Loucy (cell line): ENCODE measurements at regions not wholly inside any gene's neighbourhood (a gene's known extent, or its start where the extent isn't known, plus 50 kb on each side); places are given as distances from the start of the nearest gene placed in this dataset.
A peak's percentile ranks its signal among the peaks of the same experiment; 100 is the strongest.
"Not testable (repeated sequence)": the region's sequence is repeated elsewhere in the genome, so short reads cannot be mapped to it uniquely, and the experiment has no call there.

Experiments used
- H2AFZ ChIP-seq: fragments of 200-600 bp; sonication (generic); 2 replicates; pipeline ENCODE4 v1.6.0; 2016; ENCODE audit warnings: antibody characterized with exemption, mild to moderate bottlenecking, low read length, moderate library complexity
- H3F3A ChIP-seq: fragments of 200-600 bp; 2 replicates; pipeline ENCODE4 v1.6.0; 2016; ENCODE audit warnings: antibody characterized with exemption, low read depth, mild to moderate bottlenecking
- H3K27me3 ChIP-seq: fragments of 200-600 bp; sonication (generic); 2 replicates; pipeline ENCODE4 v1.6.1; 2014; ENCODE audit warnings: low read length, mild to moderate bottlenecking; ENCODE audit not compliant: insufficient read depth, poor library complexity, severe bottlenecking
- H3K36me3 ChIP-seq: fragments of 200-600 bp; sonication (generic); 2 replicates; pipeline ENCODE4 v1.6.1; 2016; ENCODE audit warnings: low read length; ENCODE audit not compliant: insufficient read depth
- H3K4me1 ChIP-seq: fragments of 200-600 bp; sonication (generic); 2 replicates; pipeline ENCODE4 v1.5.1; 2014; ENCODE audit warnings: low read length, mild to moderate bottlenecking; ENCODE audit not compliant: insufficient read depth, poor library complexity, severe bottlenecking
- H3K4me2 ChIP-seq: fragments of 200-600 bp; sonication (generic); 2 replicates; pipeline ENCODE4 v1.6.0; 2014; ENCODE audit warnings: antibody characterized with exemption, low read length, low read depth, mild to moderate bottlenecking; ENCODE audit not compliant: poor library complexity, severe bottlenecking
- H3K4me3 ChIP-seq: fragments of 200-600 bp; sonication (generic); 2 replicates; pipeline ENCODE4 v1.5.1; 2014; ENCODE audit warnings: low read length, mild to moderate bottlenecking, mixed read lengths; ENCODE audit not compliant: poor library complexity, severe bottlenecking
- H3K79me2 ChIP-seq: fragments of 200-600 bp; sonication (generic); 2 replicates; pipeline ENCODE4 v1.6.1; 2014; ENCODE audit warnings: low read length; ENCODE audit not compliant: insufficient read depth
- H3K9ac ChIP-seq: fragments of 200-600 bp; sonication (generic); 2 replicates; pipeline ENCODE4 v1.6.0; 2014; ENCODE audit warnings: mild to moderate bottlenecking, low read depth, low read length, moderate library complexity; ENCODE audit not compliant: poor library complexity, severe bottlenecking
- H3K9me2 ChIP-seq: fragments of 200-600 bp; sonication (generic); replicated peaks from 2 replicates; pipeline ENCODE4 v1.6.1; 2016; ENCODE audit warnings: low read depth, low read length, mixed read lengths
- H3K9me3 ChIP-seq: fragments of 200-600 bp; sonication (generic); 2 replicates; pipeline ENCODE4 v1.6.1; 2014; ENCODE audit warnings: mild to moderate bottlenecking, antibody characterized with exemption, low read length, low read depth; ENCODE audit not compliant: insufficient read depth
- H4K20me1 ChIP-seq: fragments of 200-600 bp; sonication (generic); 2 replicates; pipeline ENCODE4 v1.6.0; 2014; ENCODE audit warnings: antibody characterized with exemption, low read length, mild to moderate bottlenecking; ENCODE audit not compliant: insufficient read depth, poor library complexity, severe bottlenecking
- CTCF ChIP-seq: fragments of 200-600 bp; sonication (generic); conservative IDR thresholded peaks from 2 replicates; pipeline ENCODE4 v1.5.1; 2014; ENCODE audit warnings: mild to moderate bottlenecking, antibody characterized with exemption, low read length
- EZH2phosphoT487 ChIP-seq: fragments of 200-600 bp; IDR thresholded peaks from 2 replicates; pipeline ENCODE4 v1.6.1; 2018; ENCODE audit warnings: antibody characterized with exemption, mild to moderate bottlenecking, moderate library complexity, borderline replicate concordance

GRCh38 chr13:99087098-99087953 lies 109.5 kb upstream of the DOCK9 start:
- Histone ChIP-seq H3F3A (no peaks in the 10 kb centered on the region), H3K79me2 (0 out of 2 replicates have a peak, but pooled peaks cover 6% of the 10 kb centered on the region), H3K4me2 (peak overlapping the region; percentile 87), H3K36me3 (no peaks in the 10 kb centered on the region), H2AFZ (peak overlapping the region; percentile 96), H3K4me1 (peaks cover 31% of the 10 kb centered on the region), H3K9me2 (no peaks in the 10 kb centered on the region), H3K9me3 (no peaks in the 10 kb centered on the region), H3K9ac (peak overlapping the region; percentile 69), H3K27me3 (no peaks in the 10 kb centered on the region), H4K20me1 (no peaks in the 10 kb centered on the region), H3K4me3 (peak overlapping the region; percentile 81)
- no peak for TF ChIP-seq EZH2phosphoT487
- 0 out of 2 replicates have a peak, but pooled peaks have one; percentile 16 for TF ChIP-seq CTCF

- Histone ChIP-seq H3K79me2 (0 out of 2 replicates have a peak, but pooled peaks cover 6% of the 10 kb centered on the region), H2AFZ (peak overlapping the region; percentile 96), H3F3A (no peaks in the 10 kb centered on the region), H3K4me3 (peak overlapping the region; percentile 81), H3K4me1 (peaks cover 31% of the 10 kb centered on the region), H3K9me3 (no peaks in the 10 kb centered on the region), H3K9ac (peak overlapping the region; percentile 69), H3K27me3 (no peaks in the 10 kb centered on the region), H4K20me1 (no peaks in the 10 kb centered on the region), H3K4me2 (peak overlapping the region; percentile 87), H3K36me3 (no peaks in the 10 kb centered on the region), H3K9me2 (no peaks in the 10 kb centered on the region)
- TF ChIP-seq CTCF (no peak), EZH2phosphoT487 (no peak)
These were observed 110.2 kb upstream of the DOCK9 start for GRCh38 chr13:99087954-99088491.

- Histone ChIP-seq H3F3A (no peaks in the 10 kb centered on the region), H3K36me3 (no peaks in the 10 kb centered on the region)
These were observed 106.7 kb upstream of the UBAC2 start for GRCh38 chr13:99093997-99094396.

GRCh38 chr13:99101831-99102230 lies 98.8 kb upstream of the UBAC2 start:
- not testable (repeated sequence) for H3K36me3 ChIP-seq, H4K20me1 ChIP-seq, H3K4me2 ChIP-seq, H3F3A ChIP-seq, H3K9me3 ChIP-seq, H3K79me2 ChIP-seq, H3K9ac ChIP-seq, H3K9me2 ChIP-seq, H3K4me3 ChIP-seq, H3K27me3 ChIP-seq, H3K4me1 ChIP-seq, H2AFZ ChIP-seq

More at GRCh38 chr13:99093997-99094396, 106.7 kb upstream of the UBAC2 start:
- H3K79me2 ChIP-seq: no peaks in the 10 kb centered on the region
- H4K20me1 ChIP-seq: no peaks in the 10 kb centered on the region
- no peaks in the 10 kb centered on the region for H3K27me3 ChIP-seq
- TF ChIP-seq CTCF (no peak), EZH2phosphoT487 (no peak)
- no peaks in the 10 kb centered on the region for H3K9me3 ChIP-seq
- no peak overlapping the region for H3K4me3 ChIP-seq
- no peaks in the 10 kb centered on the region for H3K4me1 ChIP-seq
- no peak overlapping the region for H3K9ac ChIP-seq
- H3K9me2 ChIP-seq: no peaks in the 10 kb centered on the region
- H3K4me2 ChIP-seq: no peak overlapping the region
- H2AFZ ChIP-seq: no peak overlapping the region
